SHP77 treated with DMSO at 0.1 percent for 48 hours (cell line): ENCODE measurements at regions not wholly inside any gene's neighbourhood (a gene's known extent, or its start where the extent isn't known, plus 50 kb on each side); places are given as distances from the start of the nearest gene placed in this dataset.

Source experiments
- DNase-seq: peaks from one replicate; lab custom pipeline; 2025; lab: John Stamatoyannopoulos, UW

GRCh38 chr10:3852147-3852904 lies 67.3 kb upstream of the KLF6 start:
- DNase-seq, result no peak

DNA sequence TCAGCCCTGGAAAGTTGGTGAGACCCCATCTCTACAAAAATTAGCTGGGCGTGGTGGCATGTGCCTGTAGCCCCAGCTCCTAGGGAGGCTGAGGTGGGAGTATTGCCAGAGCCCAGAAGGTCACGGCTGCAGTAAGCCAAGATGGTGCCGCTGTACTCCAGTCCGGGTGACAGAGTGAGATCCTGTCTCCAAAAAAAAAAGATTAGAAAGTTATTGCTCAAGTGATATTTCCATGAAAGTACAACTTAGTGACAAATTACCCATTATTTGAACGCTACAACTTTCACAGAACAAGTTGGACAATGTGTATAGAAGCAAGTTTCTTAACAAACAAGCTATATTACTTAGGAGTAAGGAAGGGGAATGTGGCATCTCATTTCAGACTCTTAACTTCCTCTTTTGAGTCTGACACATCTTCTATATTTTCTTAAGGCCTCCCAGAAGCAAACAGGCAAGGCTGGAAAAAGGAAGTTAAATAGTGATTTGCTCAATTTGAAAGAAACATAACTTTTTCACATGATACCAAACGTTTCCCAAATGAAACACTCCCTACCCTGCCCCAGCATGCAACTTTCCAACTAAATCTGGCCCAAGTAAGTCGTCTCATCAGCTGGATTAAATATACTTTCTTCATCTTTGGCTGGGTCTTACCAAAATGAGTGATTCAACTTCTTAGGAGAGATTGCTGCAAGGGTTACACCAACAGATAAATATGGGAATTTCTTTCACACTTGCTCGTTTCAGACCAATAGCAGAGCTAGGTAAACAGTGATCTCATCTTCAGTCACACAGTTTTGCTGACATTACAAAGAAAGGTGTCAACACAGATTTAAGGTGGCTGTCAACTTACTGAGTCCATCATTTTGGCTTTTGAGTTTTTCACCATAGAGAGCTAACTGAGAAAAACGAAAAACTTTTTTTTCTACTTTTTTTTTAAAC lies 66.3 kb upstream of the KLF6 start:
- DNase-seq, result no peak

DNA sequence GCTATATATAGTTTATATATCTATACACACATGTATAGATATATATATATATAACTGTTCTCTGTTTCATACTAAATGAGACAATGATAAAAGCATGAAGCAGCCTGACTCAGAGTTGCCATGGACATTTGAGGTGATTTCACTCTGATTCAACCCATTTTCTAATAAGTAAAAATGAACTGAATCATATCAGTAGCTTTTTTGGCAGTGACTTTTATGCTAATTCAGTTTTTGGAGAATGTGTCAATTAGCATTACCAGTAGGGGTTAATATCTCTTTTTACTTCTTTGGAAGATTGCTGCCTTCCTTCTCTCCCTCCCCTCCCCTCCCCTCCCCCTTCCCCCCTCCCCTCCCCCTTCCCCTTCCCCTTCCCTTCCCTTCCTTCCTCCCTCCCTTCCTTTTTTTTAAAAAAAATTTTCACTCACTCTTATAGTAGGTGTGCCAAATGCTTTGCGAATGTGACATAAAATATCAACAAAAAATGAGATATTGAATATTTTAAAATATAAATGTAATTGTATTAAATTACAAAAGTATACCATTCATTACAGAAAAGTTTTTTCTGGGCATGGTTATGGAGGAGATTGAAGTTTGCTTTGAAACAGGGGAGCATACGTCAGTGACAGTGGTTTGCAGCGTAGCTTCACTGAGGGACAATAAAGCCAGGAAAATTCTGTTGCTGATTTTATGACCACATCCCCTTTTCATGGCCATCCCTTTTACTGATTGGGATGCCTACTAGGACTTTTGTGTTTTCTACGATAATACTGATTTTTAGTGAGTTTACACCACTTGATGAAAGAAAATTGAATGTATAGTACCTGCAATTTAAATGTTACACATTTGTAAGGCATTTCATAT lies 64.0 kb upstream of the KLF6 start:
- DNase-seq, result no peak

GRCh38 chr10:3848005-3848774 lies 63.2 kb upstream of the KLF6 start:
- DNase-seq, result no peak

DNA sequence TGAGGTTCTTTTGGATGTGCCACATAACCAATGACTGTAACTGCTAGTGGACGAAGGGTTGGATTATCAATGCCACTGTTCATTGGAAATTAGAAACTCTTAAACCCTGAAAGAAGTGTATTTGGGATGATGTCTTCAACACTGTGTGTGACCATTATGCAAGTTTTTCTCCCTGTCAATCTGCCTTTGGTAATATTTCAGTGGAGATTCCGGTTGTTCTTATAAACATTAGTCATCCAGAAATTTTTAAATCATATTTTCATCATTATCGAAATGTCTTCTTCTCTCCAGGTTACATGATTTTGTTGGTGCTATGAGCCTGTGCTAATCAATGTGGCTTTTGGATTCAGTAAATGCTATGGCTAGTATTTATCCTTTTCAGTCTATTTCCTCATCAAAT lies 61.7 kb upstream of the KLF6 start:
- DNase-seq, result no peak

DNA sequence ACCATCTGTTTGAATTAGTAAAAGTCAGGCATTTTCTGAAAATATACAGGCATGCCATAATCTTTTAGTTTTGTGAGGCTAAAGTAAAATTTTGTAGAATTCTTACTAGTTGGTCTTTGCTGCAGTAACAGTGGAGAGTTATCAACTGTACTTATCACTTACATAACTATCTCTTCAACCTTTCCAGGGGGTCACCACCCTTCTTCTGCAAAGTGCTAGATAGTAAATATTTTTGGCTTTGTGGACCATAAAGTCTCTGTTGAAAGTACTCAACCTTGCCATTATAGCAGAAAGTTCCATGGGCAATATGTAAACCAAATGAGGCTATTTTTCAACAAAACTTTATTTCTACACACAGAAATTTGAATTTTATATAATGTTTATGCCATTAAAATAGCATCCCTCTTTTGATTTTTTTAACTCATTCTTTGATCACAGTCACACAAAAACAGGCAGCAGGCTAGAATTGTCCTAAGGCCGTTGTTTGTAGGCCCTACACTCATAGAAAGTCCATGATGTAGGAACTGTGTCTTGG lies 59.5 kb upstream of the KLF6 start:
- DNase-seq, result no peak

- no peak for DNase-seq
These were observed 53.7 kb upstream of the KLF6 start for GRCh38 chr10:3838460-3839437.

GRCh38 chr10:3837647-3838459 lies 52.8 kb upstream of the KLF6 start:
- no peak for DNase-seq

GRCh38 chr10:3836222-3836820 lies 51.3 kb upstream of the KLF6 start:
- no peak for DNase-seq

GRCh38 chr10:3835770-3836169 lies 50.8 kb upstream of the KLF6 start:
- DNase-seq, result no peak

- DNase-seq, result no peak
These were observed 49.9 kb upstream of the KLF6 start for GRCh38 chr10:3834947-3835346.
